ENCODE measurements at regions not wholly inside any gene's neighbourhood (a gene's known extent, or its start where the extent isn't known, plus 50 kb on each side); places are given as distances from the start of the nearest gene placed in this dataset.

DNA sequence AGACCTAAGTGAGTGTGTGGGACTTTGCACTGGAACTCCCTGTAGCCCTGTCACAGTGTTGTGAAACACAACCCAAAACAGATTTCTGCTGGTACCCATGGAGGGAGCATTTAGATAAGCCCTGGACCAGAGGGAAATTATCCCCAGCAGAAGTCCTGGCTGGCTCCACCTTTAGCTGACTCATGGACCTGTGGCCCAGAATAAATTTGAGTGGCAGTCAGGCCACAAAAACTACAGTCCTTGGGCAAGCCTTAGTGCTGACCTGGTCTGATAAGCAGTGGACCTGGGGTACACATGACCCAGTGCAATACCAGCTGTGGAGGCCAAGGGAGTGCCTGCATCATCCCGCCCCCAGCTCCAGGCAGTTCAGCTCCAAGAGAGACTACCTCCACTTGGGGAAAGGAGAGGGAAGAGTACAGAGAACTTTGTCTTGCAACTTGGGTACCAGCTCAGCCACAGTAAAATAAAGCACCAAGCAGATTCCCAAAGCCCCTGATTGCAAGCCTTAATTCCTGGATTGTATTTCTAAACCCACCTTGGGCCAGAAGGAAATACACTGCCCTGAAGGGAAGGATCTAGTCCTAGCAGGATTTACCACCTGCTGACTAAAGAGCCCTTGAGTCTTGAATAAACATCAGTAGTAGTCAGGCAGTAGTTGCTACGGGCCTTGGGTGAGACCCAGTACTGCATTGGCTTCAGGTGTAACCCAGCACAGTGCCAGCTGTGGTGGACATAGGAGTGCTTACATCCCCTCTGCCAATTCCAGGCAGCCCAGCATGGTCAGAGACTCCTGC lies 140.4 kb upstream of the COL21A1 start (continued):
- TF ChIP-seq, protein P1, sequence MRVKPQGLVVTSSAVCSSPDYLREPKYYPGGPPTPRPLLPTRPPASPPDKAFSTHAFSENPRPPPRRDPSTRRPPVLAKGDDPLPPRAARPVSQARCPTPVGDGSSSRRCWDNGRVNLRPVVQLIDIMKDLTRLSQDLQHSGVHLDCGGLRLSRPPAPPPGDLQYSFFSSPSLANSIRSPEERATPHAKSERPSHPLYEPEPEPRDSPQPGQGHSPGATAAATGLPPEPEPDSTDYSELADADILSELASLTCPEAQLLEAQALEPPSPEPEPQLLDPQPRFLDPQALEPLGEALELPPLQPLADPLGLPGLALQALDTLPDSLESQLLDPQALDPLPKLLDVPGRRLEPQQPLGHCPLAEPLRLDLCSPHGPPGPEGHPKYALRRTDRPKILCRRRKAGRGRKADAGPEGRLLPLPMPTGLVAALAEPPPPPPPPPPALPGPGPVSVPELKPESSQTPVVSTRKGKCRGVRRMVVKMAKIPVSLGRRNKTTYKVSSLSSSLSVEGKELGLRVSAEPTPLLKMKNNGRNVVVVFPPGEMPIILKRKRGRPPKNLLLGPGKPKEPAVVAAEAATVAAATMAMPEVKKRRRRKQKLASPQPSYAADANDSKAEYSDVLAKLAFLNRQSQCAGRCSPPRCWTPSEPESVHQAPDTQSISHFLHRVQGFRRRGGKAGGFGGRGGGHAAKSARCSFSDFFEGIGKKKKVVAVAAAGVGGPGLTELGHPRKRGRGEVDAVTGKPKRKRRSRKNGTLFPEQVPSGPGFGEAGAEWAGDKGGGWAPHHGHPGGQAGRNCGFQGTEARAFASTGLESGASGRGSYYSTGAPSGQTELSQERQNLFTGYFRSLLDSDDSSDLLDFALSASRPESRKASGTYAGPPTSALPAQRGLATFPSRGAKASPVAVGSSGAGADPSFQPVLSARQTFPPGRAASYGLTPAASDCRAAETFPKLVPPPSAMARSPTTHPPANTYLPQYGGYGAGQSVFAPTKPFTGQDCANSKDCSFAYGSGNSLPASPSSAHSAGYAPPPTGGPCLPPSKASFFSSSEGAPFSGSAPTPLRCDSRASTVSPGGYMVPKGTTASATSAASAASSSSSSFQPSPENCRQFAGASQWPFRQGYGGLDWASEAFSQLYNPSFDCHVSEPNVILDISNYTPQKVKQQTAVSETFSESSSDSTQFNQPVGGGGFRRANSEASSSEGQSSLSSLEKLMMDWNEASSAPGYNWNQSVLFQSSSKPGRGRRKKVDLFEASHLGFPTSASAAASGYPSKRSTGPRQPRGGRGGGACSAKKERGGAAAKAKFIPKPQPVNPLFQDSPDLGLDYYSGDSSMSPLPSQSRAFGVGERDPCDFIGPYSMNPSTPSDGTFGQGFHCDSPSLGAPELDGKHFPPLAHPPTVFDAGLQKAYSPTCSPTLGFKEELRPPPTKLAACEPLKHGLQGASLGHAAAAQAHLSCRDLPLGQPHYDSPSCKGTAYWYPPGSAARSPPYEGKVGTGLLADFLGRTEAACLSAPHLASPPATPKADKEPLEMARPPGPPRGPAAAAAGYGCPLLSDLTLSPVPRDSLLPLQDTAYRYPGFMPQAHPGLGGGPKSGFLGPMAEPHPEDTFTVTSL (CRISPR knock-in tag; IDR thresholded peaks at IDR 0.05; ENCODE audit: borderline replicate concordance), result peak; percentile 80
- TF ChIP-seq ZMYM4 (CRISPR knock-in tag; IDR thresholded peaks at IDR 0.05), result peak; percentile 87
- TF ChIP-seq, protein P2, sequence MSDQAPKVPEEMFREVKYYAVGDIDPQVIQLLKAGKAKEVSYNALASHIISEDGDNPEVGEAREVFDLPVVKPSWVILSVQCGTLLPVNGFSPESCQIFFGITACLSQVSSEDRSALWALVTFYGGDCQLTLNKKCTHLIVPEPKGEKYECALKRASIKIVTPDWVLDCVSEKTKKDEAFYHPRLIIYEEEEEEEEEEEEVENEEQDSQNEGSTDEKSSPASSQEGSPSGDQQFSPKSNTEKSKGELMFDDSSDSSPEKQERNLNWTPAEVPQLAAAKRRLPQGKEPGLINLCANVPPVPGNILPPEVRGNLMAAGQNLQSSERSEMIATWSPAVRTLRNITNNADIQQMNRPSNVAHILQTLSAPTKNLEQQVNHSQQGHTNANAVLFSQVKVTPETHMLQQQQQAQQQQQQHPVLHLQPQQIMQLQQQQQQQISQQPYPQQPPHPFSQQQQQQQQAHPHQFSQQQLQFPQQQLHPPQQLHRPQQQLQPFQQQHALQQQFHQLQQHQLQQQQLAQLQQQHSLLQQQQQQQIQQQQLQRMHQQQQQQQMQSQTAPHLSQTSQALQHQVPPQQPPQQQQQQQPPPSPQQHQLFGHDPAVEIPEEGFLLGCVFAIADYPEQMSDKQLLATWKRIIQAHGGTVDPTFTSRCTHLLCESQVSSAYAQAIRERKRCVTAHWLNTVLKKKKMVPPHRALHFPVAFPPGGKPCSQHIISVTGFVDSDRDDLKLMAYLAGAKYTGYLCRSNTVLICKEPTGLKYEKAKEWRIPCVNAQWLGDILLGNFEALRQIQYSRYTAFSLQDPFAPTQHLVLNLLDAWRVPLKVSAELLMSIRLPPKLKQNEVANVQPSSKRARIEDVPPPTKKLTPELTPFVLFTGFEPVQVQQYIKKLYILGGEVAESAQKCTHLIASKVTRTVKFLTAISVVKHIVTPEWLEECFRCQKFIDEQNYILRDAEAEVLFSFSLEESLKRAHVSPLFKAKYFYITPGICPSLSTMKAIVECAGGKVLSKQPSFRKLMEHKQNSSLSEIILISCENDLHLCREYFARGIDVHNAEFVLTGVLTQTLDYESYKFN (CRISPR knock-in tag; conservative IDR thresholded peaks at IDR 0.05), result peak; percentile 73
- peak; percentile 39; the same call in 1 of the 2 replicates for TF ChIP-seq ZNF878 (CRISPR knock-in tag; IDR thresholded peaks at IDR 0.05)
- peak; percentile 84 for TF ChIP-seq SALL1 (CRISPR knock-in tag; IDR thresholded peaks at IDR 0.05)
- TF ChIP-seq ETV5 (CRISPR knock-in tag; IDR thresholded peaks at IDR 0.05; ENCODE audit: borderline replicate concordance), result peak; percentile 24; the same call in 1 of the 2 replicates
- 0 out of 2 replicates have a peak, but pooled peaks have one; percentile 57 for TF ChIP-seq SMAD1 (CRISPR knock-in tag; IDR thresholded peaks at IDR 0.05; ENCODE audit: borderline replicate concordance, low read depth)
- TF ChIP-seq NFE2L2 (IDR thresholded peaks at IDR 0.05; ENCODE audit: low read length), result peak; percentile 70
- peak; percentile 58; the same call in 1 of the 2 replicates for TF ChIP-seq SAP130 (CRISPR knock-in tag; IDR thresholded peaks at IDR 0.05; ENCODE audit: low read depth)
- TF ChIP-seq, protein P3, sequence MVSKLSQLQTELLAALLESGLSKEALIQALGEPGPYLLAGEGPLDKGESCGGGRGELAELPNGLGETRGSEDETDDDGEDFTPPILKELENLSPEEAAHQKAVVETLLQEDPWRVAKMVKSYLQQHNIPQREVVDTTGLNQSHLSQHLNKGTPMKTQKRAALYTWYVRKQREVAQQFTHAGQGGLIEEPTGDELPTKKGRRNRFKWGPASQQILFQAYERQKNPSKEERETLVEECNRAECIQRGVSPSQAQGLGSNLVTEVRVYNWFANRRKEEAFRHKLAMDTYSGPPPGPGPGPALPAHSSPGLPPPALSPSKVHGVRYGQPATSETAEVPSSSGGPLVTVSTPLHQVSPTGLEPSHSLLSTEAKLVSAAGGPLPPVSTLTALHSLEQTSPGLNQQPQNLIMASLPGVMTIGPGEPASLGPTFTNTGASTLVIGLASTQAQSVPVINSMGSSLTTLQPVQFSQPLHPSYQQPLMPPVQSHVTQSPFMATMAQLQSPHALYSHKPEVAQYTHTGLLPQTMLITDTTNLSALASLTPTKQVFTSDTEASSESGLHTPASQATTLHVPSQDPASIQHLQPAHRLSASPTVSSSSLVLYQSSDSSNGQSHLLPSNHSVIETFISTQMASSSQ (IDR thresholded peaks at IDR 0.05; ENCODE audit: low read depth), result 0 out of 2 replicates have a peak, but pooled peaks have one; percentile 32
- TF ChIP-seq, protein P3 (CRISPR knock-in tag; IDR thresholded peaks at IDR 0.05; ENCODE audit: borderline replicate concordance), result no peak

Measured in HepG2 (cell line).